ENCODE measurements at regions not wholly inside any gene's neighbourhood (a gene's known extent, or its start where the extent isn't known, plus 50 kb on each side); places are given as distances from the start of the nearest gene placed in this dataset.

DNA sequence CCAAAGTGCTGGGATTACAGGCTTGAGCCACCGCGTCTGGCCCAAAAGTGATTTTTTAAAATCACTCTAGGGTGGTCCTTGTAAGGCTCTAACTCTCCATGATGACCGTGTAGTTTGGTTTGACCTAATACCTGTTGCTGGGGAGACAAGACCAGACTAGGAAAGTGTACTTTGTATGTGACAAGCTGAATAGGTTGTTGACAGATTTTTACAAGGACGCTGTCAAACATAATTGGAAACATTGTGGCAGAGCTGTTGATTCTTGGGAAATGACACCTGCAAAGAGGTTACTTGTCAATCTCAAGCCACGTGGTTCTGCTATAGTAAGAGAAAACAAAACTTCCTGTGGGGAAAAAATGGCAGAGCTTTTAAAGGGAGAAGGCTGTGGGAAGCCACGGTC, 802.4 kb upstream of the HS3ST1 start:
- TF ChIP-seq, protein P1, sequence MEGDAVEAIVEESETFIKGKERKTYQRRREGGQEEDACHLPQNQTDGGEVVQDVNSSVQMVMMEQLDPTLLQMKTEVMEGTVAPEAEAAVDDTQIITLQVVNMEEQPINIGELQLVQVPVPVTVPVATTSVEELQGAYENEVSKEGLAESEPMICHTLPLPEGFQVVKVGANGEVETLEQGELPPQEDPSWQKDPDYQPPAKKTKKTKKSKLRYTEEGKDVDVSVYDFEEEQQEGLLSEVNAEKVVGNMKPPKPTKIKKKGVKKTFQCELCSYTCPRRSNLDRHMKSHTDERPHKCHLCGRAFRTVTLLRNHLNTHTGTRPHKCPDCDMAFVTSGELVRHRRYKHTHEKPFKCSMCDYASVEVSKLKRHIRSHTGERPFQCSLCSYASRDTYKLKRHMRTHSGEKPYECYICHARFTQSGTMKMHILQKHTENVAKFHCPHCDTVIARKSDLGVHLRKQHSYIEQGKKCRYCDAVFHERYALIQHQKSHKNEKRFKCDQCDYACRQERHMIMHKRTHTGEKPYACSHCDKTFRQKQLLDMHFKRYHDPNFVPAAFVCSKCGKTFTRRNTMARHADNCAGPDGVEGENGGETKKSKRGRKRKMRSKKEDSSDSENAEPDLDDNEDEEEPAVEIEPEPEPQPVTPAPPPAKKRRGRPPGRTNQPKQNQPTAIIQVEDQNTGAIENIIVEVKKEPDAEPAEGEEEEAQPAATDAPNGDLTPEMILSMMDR (optimal IDR thresholded peaks at IDR 0.05 in 1 of 3, IDR thresholded peaks at IDR 0.05 in 1 of 3, conservative IDR thresholded peaks at IDR 0.05 in 1 of 3; ENCODE audit: extremely low read depth in 1 of 3, insufficient read depth in 2 of 3, low read length in 3 of 3), result no peak
- no peak for TF ChIP-seq EZH2 (IDR thresholded peaks at IDR 0.05; ENCODE audit: low read length)

All from keratinocyte (primary cell).